DMS153 (cell line): ENCODE measurements at regions not wholly inside any gene's neighbourhood (a gene's known extent, or its start where the extent isn't known, plus 50 kb on each side); places are given as distances from the start of the nearest gene placed in this dataset.
A peak's percentile ranks its signal among the peaks of the same experiment; 100 is the strongest.

Experiments used
- DNase-seq: peaks from one replicate; lab custom pipeline; 2025; lab: John Stamatoyannopoulos, UW

DNA sequence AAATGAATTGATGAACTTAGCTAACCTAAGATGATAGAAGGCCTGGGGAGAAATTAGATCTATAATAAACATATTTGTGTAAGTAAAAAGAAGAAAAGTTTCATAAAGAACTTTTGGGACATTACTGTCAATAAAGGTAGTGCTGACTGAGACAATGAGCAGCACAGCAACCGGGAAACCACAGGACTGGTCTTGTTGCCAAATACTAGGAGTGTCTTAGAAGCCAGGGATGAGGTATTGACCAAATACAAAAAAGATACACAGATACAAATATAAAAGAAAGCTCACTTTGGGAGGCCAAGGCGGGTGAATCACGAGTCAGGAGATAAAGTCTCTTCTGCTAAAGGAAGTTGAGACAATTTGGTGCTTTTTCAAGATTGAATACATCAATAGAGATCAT lies 362.4 kb upstream of the ZNF385D start:
- DNase-seq, result no peak

DNA sequence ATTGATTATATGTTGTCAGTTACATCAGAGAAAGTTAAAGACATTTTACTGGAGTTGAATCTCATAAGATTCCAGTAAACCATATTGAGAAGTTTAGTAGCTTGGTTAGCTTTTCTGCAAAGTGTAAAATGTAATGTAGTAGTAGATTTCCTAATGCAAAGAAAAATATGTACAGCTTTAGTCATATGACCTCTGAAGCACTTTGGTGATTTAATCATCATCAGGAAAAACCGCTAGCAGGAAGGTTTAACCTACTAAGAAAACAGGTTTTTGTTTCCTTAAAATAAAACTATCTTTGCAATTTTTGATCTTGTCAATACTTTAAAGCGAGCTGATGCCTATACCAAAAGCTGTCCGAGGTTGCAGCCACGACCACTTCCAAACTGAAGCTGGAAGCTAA lies 364.6 kb upstream of the ZNF385D start:
- no peak for DNase-seq

DNA sequence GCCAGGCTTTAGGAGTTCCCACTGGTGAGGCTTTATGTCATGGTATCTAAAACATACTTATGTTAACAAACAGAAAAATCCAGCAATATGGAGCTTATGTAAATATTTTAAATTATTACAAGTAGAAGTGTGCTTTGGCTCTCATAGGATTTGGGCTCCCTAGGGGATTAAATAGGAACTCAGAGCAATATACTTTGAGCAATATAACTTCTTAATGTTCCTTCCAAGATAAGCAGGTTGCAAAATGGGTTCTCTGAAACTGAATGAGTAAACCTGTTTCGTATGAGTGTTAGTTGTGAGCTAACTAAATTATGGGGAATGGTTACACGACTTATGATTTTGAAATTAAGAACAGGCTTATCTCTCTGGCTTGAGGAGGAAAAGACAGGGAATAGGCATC lies 366.1 kb upstream of the ZNF385D start:
- DNase-seq, result no peak

DNA sequence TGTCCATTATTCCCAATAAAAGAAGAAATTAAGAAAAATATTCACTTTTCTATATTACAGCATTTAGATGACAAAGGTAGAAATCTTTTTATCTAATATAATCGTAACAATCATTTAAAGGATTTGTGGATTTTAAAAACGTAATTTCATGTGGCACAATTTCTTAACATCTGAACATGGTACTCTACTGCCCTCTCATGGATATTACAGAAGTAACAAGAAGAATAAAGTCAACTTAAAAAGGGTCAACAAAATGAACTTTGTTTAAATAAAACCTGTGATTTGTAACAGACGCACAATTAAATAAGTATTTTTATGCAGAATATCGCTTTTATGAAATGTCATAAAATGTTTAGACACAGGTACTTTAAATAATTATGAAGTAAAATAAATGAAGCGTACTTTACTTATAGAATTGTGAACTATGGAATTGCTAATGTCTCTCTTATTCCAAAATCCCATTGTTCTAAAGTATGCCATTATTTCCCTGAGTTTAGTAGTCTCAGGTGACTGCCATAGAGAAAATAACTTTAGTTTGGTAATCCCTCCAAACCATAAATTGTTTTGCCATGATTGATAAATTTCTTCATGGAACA lies 366.8 kb upstream of the ZNF385D start:
- DNase-seq, result no peak

DNA sequence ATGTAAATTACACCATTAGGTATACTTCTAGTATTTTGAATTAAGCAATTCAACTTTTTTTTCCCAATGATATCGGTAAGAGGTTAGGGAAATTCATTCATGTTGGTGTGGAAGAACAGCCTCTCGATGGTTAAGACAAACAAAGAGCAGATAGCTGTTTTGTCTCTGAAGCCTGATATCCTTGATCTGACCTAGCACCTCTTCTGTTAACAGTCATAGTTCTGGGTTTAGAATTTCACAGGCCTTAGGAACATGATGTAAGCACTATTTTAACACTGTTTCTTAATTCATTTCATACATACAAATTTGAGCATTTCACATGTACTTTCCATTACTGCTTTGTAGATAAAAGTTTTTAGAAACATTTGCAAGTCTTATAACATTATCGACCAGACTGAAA lies 367.5 kb upstream of the ZNF385D start:
- DNase-seq, result no peak

DNA sequence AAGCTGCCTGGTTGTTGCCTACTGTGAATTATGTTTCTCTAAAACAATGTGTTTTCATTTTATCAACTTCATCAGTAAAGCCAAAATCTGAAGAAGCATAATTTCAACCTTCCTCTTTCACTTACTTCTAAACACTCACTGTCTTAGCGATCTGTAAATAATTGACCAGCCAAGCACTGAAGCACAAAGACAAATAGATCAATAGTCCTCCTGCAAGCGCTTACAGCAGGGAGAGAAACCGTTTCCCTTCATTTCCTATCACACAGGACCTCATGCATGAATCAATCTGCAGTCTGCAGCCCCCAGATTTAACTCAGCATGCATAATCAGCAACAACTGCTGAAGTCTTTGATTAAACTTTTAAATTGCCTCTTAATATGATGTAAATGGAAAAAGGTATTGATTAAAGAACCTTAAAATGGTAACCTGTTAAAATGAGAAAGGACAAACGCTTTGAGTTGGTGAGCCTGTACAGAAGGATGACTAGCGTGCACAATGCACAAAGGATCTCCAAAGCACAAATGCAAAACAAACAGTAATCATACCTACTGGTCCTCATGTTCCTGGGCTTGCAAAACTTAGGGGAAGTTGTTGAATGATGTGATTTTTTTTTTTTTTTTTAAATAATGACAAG lies 370.2 kb upstream of the ZNF385D start:
- no peak for DNase-seq

DNA sequence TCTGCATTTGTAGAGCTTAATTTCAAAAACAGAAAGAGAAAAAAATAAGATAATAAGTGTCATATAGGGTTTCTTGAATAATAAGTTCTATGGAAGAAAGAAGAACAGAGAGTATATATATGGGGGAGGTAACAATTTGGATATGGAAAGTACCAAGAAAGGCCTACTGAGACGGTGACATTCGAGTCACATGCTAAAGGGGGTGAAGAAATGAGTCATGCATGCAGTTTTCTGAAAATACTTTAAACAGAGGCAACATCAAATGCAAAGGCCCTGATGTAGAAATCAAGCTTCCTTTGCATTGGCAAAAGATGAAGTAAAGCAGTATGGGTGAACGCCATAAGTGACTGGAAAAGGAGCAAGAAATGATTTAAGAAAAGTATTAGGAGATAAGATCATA lies 371.6 kb upstream of the ZNF385D start:
- DNase-seq, result no peak

DNA sequence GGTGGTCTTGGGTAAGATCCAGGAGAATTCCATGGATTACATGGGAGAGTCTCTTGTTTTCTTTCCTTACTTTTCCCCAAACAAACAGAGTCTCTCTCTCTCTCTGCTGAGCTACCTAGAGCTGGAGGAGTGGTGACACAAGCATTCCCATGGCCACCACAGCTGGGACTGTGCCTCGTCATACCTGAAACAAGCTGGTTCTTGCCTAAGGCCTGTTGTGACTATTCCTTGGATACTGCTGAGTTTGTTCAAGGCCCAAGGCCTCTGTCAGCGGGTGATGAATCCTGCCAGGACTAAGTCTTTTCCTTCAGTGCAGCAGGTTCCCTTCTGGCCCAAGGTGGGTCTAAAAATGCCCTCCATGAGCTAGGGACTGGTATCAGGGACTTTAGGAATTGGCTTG lies 378.1 kb upstream of the ZNF385D start:
- no peak for DNase-seq

DNA sequence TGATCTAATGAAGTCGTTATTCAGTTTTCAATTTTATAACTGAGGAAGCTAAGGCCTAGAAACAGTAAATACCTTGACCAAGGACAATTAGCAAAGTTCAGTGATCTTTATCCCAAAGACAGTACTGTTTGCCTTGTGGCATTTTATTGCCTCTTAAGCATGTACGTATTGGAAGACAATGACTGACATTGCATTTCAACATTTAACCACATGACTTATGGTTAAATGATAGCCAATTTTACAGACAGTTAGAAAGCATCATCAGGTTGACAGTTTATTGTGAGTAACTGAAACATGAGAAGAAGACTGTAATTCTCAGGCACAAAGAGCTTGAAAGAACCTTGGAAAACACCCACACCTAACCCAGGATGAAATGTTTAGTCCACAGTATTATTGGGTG lies 390.8 kb upstream of the ZNF385D start:
- DNase-seq, result peak; percentile 61

DNA sequence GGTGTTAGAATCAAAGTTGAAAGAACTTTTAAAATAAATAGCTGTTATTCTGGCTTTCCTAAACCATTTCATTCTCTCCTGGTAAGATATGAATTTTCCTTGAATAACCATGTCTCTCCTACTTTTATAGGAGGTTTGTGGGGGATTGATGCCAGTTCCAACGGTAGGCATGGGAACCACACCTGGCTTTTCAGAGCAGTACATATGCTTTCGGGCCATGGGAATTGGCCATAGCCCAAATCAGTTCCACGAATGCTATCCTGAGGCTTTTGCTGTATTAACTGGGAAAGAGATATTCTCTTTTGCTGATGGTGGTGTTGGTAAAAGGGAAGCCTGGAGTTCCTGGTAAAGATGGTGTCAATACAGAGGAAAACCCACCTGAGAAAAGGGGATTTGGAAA lies 396.2 kb upstream of the ZNF385D start:
- no peak for DNase-seq

DNA sequence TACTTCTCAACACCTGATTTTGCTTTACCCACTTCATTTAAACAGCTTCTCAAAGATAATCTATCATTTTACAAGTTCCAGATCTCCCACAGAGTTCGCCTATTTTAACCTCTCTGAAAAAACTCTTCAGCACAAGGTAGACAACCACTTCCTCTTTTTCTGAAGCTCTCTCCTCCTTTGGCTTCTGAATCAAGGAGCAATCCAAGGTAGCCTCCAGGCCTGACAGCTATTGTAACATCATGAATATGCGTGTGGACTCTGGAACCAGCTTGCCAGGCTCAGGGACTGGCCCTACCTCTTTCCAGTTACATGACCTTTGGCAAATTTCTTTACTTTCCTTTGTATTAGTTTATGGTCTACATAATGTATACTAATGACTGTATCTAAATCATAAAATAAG lies 405.9 kb upstream of the ZNF385D start:
- DNase-seq, result no peak

DNA sequence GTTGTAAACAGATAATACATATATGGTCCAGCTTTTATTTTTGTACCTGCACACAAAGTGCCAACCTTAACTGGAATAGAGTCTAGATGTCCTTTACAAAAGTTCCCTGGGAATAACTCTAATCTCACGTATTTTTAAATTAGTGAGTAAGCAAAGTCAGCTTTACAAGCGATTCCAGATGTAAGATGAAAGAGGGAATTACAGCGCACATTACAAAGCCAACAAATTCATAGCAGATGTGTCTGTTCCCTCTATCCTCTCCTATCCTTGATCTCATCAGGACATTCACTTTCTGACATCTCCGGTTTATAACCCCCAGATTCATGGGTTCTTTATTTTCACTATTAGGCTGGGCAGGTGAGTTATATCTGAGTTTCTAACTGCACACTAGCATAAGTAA lies 406.8 kb upstream of the ZNF385D start:
- DNase-seq, result no peak

DNA sequence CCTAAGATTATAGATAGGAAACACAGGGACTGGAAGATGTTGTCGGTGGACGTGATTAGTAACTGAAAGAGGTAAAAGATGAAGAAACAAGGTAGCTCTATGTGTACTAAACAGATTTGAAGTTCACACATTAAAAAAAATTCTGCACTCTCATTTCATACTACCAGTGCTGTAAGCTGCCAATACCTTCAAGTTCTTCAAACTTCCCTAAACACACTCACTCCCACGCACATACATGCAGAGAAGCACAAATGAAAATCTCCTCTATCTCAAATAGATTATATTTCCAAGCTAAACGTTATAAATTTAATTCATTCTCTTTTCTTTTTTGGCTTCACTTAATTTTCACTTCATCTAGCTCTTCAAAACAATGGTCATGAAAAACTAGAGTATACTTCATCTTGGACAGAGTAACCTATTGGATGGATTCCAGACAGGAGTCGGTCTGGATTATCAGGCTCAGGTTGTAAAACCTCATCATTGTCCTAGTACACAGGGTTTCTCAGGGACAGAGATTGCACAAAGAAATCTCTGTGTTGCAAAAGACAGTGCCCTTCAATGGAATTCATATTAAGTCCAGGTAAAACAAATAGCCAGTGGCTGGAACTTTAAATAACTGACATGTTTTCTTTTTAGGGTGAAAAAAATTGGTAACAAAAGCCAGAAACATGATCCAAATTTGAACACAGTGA lies 408.1 kb upstream of the ZNF385D start:
- DNase-seq, result no peak

DNA sequence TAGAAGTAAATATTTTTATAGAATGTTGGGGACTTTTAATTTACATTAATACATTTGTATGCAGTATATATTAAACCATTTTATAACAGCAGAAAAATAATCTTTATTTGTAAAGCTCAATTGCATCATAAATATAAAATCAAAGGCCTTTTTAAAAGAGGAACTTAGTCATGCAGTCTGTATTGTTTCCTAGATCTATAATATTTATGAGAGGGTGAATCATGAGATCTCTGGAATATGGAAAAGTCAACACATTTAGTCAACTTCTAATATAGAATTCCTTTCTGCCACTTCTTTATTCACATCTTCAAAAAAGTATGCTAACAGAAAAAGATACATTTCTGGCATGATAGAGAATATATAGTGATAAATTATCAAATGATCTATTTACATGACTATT lies 410.3 kb upstream of the ZNF385D start:
- no peak for DNase-seq

DNA sequence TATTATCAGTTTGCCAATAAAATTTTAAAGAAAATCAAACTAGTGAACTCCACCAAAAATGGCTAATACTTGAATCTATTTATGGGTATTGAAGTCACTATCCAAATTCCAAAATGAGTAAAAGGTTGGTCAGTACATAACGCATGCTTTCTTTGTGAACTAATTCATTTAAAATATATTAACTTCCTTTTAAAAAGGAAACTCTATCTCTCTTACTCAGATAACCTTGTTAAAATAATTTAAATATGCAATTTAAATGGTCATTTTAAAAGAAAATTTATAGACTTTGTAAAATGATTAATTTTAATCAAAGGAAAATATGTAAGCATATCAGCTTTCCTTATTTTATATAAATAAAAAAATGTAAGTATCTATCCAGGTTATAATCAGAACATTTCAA lies 419.4 kb upstream of the ZNF385D start:
- DNase-seq, result no peak

DNA sequence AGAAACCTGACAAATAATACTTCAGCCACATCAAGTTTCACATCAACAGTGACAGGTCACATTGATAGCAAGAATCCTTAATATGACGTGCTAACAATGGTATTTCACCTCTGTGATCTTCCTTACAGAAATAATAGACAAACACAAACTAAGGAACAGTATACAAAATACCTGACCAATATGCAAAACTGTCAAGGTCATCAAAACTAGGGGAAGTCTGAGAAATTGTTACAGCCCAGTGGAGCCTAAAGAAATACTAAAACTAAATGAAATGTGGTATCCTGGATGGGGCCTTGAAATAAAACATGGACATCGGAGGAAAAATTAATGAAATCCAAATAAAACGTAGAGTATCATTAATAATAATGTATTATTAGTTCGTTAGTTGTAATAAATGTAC lies 422.0 kb upstream of the ZNF385D start:
- DNase-seq, result no peak

DNA sequence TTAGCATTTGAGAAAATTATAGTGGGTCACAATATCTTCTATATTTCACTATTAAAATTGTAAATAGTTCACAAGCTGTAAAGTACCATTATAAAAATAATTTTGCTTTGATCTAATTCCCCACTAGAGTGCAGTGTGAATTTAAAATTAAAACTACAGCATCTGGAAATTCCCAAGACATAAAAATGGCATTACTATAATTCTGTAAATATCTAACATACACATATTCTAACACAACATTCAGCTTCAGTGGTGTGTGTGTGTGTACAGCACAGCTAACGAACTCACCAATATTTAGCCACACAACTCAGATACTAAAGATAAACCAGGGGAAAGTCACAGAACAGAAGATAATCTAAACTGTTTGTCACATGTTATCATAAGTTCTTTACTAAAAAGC lies 424.9 kb upstream of the ZNF385D start:
- DNase-seq, result no peak

DNA sequence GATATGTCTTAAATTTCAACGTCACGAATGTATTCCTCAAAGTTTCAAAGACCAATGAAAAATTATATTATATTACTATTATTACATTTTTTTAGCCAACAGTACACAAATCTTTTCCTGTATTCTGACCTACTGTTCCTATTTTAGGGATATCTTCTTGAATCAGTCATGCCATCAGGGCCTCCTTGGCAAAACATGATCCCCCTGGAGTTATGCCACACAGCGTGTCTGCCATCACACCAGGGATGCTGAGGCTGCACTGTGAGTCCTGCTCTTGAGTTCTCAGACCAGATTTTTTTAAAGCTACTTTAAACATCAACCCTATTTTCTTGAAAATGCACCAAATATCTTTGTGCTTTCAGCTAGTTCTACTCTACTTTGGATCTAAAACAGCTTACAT lies 425.9 kb upstream of the ZNF385D start:
- DNase-seq, result no peak

DNA sequence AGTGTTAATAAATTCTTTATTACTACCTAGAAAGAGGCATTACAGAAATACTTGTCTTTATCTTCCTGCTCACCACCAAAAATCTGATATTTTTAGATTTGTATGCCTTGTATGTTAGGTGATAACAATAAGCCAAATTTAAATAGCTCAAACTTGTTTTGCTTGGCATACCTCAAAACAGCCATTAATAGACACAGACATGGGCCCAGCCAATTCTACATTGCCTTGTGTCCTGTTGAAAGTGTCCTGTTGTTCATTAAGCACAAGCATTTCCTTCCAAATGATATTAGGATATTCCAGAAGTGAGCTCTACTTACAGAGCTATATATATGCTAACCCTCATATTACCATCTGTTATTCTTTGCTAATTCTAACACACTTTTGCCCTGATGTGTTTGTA lies 438.6 kb upstream of the ZNF385D start:
- DNase-seq, result no peak

DNA sequence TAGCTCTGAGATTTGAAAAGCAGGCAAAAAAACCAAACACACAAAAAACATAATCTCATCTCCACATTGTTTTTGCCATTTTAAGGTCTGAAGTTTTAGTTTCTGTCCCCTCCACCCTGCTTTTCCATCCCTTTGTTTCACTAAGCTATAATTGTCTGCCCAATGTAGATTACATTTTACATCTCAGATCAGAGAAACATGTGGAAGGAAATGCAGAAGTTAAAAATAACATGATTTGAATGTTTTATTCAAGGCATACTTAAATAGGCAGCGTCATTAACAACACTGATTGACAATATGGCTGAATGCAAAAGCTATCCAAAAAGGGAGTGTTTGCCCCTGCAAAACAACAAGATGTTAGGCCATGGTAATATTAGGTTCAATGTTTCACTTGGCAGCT lies 448.1 kb upstream of the ZNF385D start:
- no peak for DNase-seq

DNA sequence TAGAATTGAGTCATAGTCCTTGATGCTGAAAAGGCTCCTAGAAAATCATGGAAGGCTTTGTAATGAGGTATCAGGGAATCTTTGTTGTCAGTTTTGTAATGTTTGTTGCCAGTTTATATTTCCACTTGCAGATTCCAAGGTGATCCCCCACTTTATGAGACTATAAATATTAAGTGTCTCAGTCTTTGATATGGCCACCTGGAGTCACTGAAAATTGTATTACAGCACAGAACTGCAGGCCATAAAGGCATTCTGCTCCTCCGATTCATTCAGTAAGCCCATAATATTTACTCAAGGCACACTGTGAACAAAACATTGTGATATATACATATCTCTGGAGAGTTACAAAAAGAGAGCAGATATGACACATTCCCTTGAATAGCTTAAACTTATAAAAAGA lies 457.8 kb upstream of the ZNF385D start:
- no peak for DNase-seq

DNA sequence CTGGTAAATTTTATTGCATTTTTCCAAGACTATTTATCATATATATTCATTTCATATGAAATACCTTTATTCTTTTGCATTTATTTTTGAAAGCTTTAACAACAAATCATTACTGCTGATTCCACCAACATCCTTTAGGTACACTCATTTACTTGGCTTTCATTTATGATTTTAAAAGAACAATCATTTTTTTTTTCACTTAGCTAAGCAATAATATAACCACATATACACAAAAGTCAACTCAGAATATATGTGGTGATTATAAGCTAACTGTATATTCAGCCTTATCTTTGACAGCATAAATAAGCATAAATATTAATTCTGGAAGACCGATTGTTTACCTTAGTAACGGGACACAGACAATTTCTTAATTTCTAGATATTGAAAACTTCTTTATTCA lies 458.6 kb upstream of the ZNF385D start:
- no peak for DNase-seq

DNA sequence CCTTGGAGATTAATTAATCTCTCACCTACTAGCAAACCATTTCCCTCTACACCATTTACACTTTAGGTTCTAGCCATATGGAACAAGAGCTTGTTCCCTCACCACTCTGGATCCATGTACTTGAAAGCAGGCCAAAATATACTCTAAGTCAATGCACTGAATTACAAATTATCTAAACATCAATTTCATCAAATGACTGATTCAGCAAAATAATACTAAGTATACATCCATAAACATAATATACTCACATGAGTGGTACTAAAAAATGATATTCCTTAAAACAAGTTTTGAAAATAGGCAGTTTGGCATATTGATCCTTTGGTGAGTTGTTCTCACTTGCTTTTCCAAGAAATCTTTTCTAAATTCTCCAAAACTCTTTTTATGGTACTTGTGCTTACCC lies 459.7 kb upstream of the ZNF385D start:
- DNase-seq, result no peak

DNA sequence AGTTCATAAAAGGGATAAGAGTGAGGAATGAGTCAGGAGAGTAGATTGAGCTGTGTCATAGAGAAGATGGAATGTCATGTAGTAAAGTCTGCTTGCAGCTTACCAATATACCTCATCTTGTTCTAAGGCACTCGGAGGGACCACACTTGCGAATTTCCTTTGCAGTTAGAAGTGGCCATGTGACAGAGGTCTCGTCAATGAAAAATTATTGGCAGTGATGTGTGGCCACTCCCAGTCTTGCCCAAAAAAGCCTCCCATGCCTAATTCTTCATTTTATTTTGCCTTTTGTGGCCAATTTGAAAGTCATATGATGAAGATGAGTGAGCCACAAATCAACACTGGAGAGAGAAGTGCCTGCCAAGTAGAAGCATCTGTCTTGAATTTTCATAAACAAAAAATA lies 465.6 kb upstream of the ZNF385D start:
- DNase-seq, result no peak
